GM19372 (cell line): ENCODE measurements at regions not wholly inside any gene's neighbourhood (a gene's known extent, or its start where the extent isn't known, plus 50 kb on each side); places are given as distances from the start of the nearest gene placed in this dataset.

Experiments used
- ATAC-seq: cut with Tn5 transposase; IDR thresholded peaks from one replicate; pipeline ENCODE4 v1.9.1; 2021; ENCODE audit warnings: mild to moderate bottlenecking, low read depth, moderate library complexity; ENCODE audit not compliant: unreplicated experiment

DNA sequence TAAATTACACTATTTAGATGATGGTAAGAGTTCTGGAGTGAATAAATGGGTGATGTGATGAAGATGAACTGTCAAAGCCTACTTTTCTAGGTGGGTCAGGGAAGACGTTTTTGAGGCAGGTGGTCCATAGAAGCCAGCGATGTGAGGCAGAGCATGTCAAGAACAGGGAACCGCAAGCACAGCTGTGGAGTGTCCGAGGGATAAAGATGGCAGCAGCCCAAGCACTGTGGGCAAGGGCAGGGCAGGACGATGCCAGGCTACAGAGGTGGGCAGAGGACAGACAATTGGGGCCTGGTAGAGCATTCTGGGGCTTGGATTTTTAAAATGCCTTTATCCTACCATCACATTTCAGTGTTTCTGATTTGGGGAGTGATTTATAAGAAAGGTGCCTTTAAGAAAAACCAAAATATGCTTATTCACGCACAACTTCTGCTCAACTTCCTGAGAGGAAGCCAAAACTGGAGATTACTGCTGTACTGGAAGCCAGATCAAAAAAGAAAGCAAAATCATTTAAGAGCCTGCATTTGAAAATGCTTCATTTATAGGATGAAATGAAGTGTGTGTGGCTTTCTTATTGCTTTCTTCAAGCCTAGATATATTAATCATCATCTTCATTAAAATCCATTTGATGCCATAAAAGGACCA, 119.0 kb upstream of the WDR17 start:
- no peak for ATAC-seq

DNA sequence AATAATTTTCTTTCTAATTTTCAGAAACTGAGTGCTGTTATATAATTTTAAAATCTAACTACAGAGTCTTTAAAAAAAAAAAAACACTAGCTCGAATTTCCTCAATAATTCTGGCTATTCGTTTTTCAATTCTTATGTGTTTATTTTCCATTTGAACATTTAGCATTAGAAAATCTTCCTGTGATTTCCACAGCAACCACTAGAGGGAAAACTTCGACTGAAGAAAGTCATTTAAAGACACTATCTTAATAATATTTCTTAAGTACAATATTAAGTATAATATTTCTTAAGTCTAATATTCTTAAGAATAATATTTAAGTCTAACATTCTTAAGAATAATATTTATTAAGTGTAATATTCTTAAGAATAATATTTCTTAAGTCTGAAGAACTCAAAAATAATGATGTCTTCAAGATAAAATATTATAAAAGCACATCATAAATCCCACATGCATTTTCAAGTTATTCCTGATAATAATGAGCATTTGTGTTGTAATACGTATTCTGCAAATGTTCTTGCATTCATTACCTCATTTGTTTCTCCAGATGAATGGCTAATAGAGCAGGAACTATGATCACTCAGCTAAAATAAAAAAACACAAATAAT, 118.4 kb upstream of the WDR17 start:
- no peak for ATAC-seq

DNA sequence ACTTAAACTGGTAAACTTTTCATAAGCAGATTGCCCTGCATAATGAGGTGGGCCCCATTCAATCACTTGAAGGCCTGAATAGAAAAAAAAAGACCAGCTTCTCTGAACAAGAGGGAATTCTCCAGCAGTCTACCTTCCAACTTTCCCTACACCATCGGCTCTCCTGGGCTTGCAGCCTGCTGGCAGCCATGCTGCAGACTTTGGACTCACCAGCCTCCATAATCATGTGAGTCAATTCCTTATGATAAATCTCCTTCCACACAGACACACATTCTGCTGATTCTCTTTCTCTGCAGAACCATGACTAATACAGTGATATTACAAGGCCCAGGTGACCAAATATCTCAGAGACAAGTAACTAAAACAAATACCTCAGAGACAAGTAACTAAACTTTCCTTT, 113.8 kb upstream of the WDR17 start:
- ATAC-seq = no peak

DNA sequence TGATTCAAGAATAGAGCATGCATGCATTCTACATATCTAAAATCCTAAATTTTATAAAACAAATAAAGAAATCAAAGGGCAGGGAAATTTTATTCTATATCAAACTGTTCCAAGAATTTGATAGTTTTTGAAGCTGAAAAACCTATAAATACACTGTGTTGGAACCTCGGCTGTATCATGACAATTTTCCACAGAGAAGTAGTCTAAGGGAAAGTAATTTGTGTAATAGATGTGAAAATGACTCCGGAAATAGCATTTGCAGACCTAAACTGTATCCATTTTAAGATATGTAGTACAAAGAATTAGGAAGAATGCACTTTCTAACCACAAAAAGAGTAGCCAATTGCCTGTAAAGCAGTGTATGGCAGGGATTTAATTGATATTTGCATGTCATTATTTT, 112.5 kb upstream of the WDR17 start:
- ATAC-seq = no peak

DNA sequence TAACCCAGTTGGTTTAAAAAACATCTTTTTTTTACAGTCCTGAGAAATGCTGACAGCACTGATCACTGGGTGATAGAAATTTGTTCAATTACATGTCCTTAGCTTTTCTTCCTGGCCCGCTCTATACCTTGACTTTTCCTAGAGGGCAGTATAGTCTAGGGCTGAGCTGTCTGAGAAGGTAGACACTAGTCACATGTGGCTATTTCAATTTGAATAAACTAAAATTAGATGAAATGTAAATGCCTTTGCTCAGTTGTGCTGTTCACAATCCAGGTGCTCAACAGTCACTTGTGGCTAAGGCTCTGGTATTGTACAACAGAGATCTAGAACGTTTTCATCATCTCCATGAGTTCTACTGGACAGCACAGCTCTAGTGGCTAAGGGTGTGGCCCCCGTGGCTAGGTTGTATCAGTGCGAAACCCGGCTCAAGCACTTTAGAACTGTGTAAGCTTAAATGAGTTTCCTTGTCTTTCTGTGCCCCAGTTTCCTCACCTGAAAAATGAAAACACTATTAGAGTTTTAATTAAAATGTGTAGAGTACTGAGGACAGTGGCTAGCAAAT, 111.6 kb upstream of the WDR17 start:
- peak; percentile 80 for ATAC-seq

DNA sequence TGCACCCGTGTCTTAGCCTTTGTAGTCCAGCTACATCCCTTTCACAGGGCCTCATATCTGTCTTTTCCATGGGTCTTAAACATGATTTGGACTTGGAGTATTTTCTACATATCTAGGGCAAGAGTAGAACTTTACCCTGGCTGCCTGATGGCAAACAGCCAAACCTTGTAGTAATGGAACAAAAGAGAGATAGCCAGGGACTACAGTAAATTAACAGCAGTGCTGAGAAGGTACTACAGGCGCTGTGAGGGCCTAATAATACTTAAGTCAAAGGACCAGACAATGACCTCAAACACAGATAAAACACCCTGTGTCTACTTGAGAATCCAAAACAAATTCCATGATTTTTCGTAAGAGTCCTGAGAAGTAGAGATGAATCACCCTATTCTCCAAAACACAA, 111.0 kb upstream of the WDR17 start:
- no peak for ATAC-seq

DNA sequence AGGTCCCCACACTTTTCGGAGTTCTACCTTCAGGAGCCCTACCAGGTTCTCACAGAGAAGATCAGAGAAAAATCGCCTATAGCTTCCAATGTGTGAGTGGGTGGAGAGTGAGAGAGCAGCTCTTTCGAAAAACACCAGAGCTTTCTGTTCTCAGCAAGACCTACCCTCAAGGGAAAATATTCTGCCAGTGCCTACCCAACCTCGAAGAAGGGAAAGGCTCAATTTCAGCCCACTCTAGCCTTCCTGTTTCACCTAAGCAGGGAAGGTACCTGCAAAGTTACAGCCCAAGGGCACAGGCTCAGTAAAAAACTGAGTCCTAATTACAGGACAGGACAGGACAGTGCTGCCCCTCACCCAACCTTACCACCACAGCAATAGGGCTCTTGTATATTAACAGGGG, 104.0 kb upstream of the WDR17 start:
- peak; percentile 66 for ATAC-seq

DNA sequence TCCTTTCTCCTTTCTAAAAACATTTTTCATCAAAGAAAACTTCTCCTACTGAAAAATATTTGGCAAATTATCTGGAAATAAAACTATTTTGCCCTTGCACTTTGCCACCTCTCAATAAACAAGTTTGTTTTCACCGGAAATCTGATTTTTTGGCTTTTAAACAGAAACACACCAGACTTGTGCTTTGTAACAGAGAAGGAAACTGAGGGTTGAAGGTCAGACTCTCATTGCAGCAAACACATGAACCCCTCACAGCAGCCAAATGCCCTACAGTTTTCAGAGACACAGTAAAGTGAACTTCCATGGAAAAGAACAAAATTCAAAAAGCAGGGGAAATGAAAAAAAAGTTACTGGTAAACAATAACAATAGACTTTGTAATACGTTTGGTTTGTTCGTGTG, 95.6 kb upstream of the WDR17 start:
- no peak for ATAC-seq

DNA sequence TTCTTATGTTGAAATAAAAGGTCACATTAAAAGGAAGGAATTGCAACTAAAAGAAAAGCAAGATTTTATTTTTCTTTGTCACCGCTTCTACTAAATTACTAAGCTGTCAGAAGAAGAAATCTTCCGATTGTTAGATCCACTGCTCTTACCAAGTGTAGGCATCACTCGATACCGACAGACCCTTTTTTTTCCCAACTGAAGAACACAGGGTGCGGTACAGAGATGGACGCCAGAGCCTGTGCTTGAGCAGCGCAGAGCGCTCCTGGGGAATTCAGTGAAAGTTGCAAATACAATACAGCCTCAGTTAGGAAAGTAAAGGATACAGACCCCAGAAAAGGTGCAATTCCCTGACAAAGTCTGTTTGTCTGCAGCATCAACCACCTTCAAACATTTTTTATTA, 94.9 kb upstream of the WDR17 start:
- ATAC-seq = no peak

DNA sequence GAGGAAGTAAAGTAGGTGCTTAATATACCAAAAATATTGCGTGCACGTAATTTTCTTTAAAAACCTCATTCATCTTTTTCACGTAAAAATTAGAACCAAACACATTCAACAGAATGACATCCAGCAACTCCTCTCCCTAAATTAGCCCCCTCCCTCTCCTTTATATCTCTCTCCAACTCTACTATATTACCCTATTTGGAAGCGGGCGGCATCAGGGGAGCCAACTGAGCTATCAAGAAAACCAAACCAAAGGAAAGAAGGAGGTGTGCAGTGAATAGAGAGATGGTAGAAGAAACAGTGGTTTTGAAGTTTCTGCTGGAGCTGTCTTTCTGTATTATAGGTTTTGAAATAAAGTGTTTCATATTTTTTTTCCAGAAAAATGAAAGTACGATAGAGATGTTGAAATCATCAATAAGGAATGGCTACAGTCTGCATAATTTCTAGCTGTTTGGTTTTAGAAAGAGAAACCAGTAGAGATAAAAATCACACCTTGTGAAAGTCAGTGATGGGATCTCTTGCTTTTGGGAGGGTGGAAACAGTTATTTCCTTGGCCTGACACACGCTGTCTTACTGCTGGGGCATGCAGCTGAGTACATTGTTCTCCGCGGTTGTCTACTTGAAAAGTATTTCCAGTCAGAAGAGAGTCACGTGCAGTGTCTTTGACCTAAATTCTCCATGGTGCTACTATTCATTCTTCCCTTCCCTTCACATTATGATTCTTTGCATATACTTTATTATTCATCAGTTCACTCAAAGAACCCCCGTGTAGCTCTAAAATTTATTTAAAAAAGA, 94.1 kb upstream of the WDR17 start:
- ATAC-seq = no peak

DNA sequence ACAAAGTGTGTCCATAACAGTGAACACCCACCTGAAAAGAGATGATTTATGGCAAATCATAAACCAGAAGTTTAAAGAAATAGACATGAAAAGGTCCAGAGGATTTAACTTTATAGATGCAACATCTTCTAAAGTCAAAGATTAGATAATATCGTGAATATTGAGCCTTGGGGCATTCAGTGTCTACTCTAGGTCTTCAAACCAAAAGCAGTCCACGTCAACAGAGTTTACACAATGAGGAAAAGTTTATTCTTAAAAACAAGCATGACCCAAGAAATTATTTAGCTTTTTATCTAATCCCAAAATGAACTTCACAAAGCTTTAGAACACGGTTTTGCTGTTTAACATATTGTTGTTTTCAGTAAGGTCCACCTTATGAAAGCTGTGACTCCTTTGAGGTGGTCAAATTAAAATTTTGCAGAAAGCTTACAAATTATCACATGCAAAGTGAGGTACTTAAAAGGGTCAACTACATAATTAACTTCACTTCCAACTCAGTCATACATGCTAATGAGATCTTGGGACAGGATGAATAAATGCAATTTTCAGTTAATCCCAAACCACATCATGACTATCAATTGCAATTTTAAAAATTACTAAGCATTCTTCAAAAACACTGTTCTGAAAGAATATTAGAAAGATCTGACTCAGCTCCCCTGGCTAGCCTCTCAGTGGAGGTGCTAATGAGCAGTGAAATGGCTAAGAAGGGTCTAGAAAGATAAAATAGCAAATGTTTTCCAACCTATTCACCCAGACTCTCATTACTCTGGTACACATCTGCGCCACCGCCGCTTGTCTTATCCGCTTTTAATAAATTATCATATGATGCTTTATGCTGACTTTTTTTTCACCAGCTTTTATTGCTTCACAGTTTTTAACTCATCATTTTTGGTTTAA, 92.4 kb upstream of the WDR17 start:
- ATAC-seq = no peak

DNA sequence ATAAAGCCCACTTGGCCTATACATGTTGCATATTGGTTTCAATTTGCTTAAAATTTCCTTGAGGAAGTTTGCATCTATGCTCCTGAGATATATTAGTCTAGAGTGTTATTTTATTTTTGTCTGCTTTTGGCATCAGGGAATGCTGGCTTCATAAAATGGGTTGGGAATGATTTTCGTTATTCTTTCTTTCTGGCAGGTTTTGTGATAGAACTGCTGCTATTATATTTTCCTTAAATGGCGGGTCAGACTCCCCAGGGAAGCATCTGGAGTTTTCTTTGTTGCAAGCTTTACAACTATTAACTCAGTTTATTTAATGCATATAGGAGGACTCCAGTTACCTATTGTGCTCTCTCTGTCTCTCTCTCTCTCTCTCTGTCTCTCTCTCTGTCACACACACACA, 82.0 kb upstream of the WDR17 start:
- no peak for ATAC-seq

DNA sequence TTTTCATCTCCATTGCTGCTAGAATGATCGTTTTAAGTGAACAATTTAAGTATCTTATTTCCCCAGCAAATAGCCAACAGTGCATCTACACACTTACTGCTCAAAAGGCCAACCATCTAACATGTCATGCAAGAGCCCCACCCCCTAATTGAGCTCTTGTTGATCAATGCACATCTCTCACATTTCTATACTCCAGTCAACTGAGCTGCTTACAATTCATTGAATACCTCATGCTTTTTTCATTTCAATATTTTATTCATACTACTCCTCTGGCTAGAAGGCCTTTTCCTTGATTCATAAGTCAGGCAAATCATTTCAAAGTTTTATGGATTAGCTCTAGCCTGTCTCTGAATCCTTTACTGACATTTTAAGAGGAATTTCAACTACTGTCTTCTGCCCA, 79.0 kb upstream of the WDR17 start:
- ATAC-seq = no peak

DNA sequence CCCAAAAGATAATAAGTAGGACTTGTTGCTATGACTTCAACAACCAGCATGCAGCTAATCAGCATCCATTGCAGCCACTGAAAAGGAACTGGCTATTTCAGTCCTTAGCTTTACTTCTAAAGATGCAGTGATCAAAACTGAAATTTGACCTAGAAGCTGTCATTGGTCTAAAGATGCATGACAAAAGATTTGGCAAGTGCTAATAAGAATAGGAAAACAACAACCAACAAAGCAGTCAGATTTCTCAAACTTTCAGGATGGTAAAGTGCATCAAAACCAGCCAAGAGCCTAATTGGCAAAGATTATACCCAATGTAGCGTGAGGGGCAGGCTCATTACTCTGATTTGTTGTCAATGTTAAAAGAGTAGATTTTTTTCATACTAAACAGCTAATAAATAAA, 77.1 kb upstream of the WDR17 start:
- no peak for ATAC-seq

DNA sequence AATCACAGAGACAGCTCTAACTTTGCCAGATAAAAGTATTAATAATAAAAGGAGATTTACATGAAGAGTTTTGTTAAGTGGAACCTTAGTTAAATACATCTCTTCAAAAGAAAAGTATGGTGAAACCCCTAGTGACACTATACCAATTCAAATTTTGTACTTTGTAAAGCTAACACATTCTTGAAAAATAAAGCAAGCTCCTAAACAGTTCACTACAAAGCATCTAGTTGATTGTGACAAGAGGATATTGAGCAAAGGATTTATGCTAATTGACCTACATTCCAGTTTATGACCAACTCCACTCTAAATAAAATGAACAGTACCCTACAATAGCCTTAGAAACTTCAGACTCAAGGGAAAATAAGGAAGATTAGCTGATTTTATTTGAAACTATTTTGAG, 69.4 kb upstream of the WDR17 start:
- ATAC-seq = no peak

DNA sequence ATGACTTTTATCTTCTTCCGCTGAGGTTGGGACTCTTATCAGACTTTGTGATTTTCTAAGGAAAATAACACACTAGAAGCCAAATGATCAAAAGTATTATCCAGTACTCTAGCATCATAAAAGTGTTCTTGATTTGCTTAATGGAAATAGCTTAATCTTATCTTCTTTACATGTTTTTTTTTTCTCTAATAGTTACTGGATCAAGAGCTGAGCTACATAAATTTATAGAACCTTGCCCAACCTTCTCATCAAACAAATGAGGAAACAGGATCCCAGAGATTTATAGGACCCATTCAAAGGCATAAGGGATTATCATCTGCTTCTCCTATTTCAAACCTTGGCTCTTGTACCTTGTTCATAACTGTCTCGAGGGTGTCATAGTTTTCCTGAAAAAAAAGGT, 68.3 kb upstream of the WDR17 start:
- no peak for ATAC-seq

DNA sequence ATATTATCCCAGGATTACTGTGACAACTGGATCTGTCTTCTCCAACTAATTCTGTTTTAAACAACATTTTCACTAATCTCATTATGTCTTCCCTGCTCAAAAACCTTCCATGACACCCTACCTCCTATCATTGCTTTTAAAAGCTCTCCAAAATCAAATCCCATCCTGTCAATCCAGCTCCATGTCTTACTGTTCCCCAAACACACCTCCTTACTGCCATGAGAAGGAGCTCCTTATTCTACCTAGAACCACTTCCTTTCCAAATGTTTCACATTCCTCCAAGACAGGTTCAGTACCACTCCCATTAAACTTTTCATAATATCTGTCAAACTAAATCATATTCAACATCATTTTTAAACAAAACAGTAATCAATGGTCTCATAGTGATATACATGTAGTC, 66.9 kb upstream of the WDR17 start:
- ATAC-seq = no peak

DNA sequence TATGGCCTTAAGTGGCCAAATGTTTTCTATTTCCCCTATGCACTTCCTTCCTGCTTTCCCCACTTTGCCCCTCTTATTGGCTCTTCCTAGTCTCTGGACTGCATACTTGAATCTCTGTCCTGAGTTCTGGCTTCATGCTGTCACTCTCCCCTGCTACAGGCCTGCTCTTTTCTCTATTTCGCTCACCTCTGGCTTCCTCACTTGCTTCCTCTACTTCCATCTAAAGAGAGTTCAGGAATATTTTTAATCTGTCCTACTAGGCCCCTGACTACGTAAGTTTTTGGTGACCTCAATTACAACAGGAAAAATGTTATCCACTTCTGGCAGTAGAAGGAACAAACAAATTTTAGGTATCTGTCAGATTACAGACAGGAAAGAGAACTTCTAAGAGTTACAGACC, 65.7 kb upstream of the WDR17 start:
- ATAC-seq = no peak

DNA sequence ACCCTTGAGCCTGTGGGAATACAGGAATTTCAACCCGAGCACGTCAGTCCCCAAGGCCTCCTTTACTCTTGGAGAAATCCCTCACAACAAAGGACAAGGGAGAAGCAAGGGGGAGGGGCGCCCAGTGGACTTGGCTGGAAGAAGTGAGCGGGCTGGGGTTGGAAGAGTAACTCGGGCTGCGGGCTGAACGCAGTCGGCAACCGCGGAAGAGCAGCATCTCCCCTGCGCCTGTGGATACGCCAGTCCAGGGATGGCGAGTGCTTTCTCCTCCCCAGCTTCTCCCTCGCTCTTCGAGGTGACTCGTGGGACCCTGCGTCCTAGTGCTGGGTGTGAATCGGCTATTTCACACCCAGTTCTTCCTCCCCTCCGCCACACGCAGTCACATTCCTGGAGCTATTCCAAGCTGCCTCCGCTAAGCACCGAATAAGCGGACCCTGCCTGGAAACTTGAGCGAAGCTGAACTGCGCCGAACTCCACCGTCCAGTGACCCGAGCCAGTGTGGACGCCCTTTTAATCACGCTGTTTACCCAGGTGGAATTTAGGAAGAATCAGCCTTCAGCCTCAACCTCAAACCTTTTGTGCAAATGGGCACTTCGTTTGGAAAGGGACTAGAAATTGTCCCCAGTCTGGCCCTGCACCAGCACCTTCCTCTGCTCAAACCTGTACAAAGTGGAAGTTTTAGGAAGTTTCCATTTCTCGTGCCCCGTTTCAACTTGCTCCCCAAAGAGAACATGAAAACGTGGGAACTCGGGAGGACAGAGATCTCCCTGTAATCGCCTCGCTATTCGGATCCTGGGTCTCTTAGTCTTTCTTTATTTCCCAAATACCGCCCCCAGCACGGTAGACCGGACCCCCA, 64.3 kb upstream of the WDR17 start:
- ATAC-seq = peak; percentile 11
